ENCODE measurements at regions not wholly inside any gene's neighbourhood (a gene's known extent, or its start where the extent isn't known, plus 50 kb on each side); places are given as distances from the start of the nearest gene placed in this dataset.
"Not testable (repeated sequence)": the region's sequence is repeated elsewhere in the genome, so short reads cannot be mapped to it uniquely, and the experiment has no call there.

DNA sequence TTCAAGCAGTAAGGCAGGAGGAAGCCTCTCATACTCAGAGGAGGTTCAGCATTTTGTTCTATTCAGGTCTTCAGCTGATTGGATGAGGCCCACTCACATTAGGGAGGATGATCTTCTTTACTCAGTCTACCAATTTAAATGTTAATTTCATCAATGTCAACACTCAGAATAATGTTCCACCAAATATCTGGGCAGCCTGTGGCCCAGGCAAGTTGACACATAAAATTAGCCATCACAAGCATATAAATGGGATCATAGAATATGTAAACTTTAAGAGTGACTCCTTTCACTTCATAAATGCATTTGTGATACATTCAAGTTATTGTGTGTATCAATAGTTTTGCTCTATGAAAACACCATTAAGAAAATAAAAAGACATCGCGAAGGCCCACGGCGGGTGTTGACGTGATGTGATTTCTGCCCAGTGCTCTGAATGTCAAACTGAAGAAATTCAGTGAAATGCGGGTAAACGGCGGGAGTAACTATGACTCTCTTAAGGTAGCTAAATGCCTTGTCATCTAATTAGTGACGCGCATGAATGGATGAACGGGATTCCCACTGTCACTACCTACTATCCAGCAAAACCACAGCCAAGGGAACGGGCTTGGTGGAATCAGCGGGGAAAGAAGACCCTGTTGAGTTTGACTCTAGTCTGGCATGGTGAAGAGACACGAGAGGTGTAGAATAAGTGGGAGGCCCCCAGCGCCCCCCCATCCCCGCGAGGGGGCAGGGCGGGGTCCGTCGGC, 536.1 kb upstream of the AUTS2 start:
- no peak for DNase-seq

DNA sequence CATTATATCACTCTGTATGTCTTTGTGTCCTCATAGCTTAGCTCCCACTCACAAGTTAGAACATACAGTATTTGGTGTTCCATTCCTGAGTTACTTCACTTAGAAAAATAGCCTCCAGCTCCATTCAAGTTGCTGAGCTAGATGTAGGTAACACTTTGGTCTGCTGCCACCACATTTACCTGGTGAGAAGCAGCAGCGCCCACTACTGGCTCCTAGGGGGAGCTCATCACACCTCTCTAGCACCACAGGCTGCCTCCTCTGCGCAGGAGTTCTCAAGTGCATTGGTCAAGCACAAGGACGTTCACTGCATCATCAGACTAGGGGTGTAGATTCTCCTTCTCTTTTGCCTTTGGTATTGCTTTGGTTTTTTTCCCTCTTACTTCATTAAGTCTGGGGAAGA, 530.9 kb upstream of the AUTS2 start:
- DNase-seq = peak in 1 of 2 experiments; percentile 1

DNA sequence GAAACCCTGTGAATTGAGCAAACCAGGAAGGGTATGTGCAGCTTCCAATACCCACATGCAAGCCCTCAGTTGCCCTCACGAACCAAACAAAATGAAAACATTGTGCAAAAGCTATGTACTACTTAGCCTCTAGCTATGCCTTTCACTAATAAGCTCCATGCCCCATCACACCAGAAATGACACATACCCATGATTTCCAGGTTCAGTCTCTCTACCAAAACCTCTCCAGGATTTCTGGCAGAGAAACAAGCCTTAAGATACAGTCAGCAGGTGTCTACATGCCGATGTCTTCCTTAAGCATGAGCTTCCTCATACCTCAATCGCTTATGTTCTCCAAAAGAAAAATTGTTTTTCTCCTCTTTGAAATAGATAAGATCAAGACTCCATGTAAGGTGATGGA, 527.8 kb upstream of the AUTS2 start:
- DNase-seq = no peak

DNA sequence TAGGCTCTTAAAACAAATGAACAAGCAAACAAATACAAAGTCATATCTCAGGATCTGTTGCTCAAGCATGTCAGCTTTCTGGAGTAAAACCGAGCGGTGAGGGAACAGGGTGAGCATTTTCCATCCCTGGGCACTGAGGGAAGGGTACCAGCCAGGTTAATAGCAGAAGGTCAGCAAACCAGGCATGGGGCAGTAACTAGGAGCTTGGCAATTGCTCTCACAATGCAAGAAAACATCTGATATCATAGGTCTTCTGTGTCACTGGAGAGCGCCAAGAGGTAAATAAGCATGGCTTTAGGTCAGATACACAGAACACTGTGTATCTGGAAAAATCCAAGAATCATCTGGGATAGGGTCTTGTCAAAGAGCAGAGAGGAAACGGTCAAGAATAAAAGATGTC, 521.7 kb upstream of the AUTS2 start:
- no peak for DNase-seq

DNA sequence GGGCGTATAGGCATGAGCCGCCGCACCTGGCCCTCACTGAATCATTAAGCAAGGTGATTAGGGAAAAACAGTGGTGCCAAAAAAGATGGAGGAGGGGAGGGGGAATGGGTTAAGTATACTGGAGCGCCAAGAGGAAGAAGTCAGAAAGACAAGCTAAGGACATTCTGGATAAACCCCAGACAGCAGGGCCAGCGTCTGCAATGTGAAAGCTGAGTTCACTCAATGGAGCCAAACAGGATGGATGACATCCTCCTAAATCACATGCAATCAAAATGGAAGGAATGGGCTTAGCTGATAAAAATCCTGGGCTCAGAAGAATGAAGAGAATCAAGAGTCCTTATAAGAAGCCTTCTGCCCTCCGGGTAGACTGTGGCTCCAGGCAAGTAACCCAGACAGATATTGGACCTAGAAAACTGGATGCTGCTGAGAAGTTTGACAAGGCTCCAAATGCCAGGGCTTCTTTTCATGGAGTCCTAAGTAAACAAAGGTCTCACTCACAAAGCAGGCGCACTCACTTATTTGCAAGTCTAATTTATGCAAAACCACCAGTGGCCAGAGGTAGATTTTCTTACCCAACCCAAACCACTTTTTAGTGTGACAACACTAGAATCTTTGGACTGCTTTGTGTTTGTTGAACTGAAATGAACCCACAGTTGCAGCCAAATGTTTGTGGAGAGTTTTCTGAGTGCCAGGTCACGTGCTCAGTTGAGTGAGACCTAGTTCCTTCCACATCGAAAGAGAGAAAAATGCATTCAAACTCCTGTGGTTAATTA, 519.1 kb upstream of the AUTS2 start:
- DNase-seq = no peak

DNA sequence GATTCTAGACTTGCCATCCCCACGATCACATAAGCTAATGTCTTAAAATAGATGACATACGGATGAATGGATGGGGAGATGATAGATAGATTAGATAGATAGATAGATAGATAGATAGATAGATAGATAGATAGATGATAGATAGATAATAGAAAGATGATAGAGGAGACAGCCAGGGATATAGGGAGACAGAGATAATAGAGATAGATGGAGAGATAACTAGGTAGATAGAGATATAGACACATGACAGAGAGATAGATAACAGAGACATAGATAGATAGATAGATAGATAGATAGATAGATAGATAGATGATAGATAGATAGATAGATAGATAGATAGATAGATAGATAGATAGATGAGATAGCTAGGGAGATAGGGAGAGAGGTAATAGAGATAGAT, 511.0 kb upstream of the AUTS2 start:
- DNase-seq = not testable (repeated sequence)

DNA sequence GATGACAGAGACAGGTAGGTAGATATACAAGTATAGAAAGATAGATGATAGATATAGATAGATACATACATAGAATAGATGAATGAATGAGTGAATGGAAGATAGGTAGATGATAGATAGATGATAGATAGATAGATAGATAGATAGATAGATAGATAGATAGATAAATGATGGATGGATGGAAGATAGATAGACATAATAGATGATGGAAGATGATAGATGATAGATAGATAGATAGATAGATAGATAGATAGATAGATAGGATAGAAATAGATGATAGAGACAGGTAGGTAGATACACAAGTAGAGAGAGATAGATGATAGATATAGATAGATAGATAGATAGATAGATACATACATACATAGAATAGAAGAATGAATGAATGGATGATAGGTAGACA, 510.1 kb upstream of the AUTS2 start:
- DNase-seq = no peak

DNA sequence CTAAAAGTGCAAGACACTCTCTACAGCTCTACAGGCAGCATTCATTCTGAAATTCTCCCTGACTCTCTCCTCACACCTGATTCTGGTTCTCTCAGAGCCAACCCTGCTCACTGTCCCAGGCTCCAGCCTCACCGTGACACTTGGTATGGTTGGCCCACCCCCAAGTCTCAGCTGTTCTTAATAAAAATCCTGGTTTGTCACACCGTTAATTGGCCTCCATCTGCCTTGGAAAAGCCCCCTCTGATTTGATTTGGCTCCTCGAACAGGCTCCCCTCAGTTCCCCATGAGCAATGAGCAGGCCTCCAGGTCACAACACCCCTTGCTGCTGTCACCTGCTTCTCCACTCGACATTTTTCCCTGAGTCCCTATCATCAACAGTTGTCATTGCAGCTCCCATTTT, 507.3 kb upstream of the AUTS2 start:
- no peak for DNase-seq

DNA sequence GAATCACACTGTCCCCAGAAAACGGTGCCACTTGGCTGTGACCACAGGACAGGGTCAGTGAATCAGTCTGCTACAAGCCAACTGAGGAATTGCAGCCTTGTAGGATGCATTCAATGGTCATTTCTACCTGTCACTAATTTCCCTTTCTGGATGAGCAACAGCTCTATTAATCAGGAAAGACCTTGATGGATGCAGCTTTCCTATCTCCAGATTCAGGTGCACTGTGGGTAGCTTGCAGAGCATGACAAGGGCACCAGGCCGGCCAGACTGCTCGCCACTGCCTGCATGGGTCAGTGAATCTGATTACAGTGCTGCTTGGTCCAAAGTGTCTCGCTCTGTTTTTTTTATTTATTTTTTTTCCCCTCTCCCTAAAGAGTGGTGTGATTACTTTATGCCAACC, 506.8 kb upstream of the AUTS2 start:
- DNase-seq = no peak

DNA sequence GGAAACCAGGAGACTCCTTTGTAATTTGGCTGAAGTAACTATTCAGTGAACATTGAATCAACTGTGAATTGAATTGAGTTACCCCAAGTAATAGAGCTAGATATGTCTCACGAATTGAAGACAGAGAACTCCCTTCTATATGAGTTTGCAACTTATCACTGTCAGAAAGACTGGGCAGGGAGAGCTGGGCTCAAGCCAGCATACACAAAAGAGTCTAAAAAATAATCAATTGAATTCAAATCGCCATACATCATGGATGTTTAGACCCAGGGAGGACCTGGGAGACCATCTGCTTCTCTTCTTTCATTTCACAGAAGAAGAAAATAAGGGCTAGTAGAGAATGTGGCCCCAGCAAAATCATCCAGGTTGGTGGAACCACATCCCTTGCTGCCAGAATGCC, 503.1 kb upstream of the AUTS2 start:
- DNase-seq = no peak

DNA sequence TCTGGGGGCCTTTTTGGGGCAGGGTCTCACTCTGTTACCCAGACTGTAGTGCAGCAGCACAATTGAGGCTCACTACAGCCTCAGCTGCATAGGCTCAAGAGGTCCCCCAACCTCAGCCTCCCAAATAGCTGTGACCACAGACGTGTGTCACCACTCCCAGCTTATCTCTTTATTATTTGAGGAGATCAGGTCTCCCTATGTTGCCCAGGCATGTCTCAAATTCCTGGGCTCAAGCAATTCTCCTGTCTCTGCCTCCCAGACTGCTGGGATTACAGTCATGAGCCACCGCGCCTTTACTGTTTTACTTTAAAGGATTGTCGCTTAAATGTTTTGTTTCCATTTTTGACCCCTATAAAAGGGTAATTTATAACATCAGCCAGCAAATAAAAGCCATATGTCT, 502.6 kb upstream of the AUTS2 start:
- no peak for DNase-seq

DNA sequence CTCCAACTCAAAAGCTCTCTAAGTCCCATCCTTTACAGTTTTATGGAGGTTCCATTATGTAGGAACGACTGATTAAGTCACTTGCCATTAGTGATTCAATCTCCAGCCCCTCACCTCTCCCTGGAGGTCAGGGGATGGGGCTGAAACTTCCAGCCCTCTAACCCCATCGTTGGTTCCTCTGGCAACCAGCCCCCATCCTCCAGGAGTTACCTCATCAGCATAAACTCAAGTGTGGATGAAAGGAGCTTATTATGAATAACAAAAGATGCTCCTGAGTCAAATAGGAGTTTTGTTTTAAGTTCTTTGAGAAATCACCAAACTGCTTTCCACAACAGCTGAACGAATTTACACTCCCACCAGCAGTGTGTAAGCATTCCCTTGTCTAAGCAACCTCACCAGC, 494.3 kb upstream of the AUTS2 start:
- no peak for DNase-seq

DNA sequence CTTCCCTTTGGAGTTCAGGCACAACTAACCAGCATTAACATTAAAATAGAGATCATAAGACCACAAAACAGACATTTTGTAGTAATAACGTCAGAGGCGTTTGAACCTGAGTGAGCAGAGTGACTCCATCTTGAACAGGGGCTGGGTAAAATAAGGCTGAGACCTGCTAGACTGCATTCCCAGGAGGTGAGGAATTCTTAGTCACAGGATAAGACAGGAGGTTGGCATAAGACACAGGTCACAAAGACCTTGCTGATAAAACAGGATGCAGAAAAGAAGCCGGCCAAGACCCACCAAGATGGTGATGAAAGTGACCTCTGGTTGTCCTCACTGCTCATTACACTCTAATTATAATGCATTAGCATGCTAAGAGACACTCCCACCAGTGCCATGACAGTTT, 493.2 kb upstream of the AUTS2 start:
- no peak for DNase-seq

DNA sequence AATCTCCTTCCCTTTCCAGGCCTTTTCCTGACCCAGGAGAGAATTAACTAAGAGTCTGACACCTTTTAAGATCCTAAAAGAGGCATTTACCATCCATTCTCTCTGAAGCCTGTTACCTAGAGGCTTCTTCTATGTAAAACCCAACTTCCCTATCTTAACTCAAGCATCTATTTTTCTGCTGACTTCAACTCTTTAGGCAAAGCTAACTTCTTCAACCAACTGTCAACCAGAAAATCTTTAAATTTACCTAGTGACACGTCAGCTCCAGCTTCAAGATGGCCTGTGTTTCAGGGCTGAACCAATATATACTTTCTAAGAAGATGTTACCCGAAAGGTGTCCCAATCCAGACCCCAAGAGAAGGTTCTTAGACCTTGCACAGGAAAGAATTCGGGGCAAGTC, 492.3 kb upstream of the AUTS2 start:
- DNase-seq = no peak

DNA sequence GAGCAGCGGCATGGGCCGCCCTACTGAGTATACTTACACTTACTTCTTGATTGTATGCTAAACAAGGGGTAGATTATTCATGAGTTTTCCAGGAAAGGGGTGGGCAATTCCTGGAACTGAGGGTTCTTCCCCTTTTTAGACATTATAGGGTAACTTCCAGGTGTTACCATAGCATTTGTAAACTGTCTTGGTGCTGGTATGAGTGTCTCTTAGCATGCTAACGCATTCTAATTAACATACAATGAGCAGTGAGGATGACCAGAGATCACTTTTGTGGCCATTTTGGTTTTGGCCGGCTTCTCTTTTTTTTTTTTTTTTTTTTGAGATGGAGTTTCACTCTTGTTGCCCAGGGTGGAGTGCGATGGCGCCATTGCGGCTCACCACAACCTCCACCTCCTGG, 491.8 kb upstream of the AUTS2 start:
- DNase-seq = not testable (repeated sequence)

DNA sequence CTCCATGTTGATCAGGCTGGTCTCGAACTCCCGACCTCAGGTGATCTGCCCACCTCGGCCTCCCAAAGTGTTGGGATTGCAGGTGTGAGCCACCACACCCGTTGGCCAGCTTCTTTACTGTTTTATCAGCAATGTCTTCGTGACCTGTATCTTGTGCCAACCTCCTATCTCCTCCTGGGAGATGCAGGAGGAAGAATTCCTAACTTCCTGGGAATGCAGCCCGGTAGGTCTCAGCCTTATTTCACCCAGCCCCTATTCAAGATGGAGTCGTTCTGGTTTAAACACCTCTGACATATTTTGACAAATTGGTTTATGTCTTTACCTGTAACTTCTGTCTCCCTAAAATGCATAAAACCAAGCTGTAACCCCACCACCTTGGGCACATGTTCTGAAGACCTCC, 491.3 kb upstream of the AUTS2 start:
- not testable (repeated sequence) for DNase-seq

DNA sequence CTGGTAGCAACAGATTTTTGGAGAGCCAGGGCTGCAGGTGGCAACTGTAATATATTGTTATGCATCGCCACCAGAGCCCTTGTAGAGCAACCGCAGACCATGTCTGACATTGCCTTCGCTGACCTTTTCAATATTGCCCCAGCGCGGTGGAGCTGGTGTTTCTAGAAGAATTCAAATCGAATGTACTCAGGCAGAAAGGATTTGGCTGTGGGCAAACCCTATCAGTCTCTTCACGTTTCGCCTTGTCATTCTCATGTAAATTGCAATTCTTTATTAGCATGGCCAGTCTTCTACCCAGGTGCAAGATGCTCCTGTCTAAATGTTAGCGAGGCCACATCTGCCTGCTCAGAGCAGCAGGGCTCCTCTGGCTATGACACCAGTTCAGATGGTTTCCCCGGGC, 490.2 kb upstream of the AUTS2 start:
- DNase-seq = no peak

DNA sequence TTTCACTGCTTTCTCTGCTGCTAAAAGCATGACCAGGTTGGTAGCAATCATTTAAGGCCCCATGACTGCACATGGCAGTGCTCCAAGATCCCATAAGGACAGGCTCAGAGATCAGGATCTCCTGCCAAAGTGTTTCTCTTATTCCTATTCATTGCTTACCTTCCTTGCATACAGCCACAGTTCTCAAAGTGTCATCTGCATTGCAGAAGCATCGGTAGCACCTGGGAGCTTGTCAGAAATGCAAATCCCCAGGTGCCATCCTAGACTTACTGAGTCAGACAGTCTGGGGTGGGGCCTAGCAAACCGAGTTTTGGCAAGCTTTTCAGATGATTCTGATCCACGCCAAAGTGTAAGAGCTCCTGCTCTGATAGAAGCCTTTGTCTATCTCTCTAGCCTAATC, 489.0 kb upstream of the AUTS2 start:
- no peak for DNase-seq

DNA sequence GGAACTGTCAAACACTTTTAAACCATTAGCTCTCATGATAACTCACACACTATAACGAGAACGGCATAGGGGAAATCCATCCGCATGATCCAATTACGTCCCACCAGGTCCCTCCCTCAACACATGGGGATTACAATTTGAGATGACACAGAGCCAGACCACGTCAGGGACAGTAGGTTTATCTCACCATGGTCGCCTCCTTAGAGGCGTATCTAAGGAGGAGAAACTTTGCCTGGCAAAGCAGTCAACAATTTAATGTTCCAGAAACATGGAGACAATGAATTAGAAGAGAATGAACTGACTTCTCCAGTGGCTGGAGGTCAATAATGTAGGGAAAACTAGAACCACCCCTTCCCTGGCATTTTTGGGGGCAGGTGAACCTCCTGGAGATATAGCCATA, 488.4 kb upstream of the AUTS2 start:
- DNase-seq = no peak

DNA sequence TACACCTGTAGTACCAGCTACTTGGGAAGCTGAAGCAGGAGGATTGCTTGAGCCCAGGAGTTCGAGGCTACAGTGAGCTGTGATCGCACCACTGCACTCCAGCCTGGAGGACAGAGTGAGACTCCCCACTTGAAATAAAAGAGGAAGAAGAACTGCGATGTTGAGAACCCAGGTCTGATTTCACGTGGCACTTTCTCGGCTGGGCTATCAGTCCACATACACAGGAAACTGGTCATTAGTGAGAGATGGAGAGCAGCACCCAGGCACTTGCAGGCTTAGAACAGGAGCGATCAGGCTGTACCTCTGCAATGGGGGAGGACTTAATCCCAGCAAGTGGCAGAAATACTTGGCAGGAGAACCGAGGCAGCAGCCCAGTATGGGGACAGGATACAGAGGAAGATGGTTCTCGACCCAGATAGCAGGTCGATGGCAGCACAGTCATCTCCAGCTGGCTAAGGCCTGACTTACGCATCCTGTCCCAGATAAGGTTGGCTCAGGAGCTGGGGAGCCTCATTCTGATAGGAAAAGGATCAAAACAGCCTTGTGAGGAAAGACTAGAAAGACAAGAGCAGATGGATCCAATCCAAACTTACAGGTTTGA, 487.7 kb upstream of the AUTS2 start:
- DNase-seq = no peak

DNA sequence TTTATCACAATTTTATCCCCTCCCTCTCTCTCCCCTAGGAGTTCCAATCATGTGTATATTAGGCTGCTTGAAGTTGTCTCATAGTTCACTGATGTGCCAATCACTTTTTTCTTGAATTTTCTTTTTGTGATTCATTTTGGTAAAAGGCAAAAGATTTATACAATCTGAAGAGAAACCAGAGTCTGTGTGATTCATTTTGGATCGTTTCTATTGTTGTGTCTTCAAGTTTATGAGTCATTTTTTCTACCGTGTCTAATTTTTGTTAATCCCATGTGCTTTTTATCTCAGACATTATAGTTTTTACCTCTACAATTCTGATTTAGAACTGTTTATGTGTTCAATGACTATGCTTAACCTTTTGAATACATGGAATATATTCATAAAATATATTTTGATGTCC, 483.9 kb upstream of the AUTS2 start:
- DNase-seq = no peak

DNA sequence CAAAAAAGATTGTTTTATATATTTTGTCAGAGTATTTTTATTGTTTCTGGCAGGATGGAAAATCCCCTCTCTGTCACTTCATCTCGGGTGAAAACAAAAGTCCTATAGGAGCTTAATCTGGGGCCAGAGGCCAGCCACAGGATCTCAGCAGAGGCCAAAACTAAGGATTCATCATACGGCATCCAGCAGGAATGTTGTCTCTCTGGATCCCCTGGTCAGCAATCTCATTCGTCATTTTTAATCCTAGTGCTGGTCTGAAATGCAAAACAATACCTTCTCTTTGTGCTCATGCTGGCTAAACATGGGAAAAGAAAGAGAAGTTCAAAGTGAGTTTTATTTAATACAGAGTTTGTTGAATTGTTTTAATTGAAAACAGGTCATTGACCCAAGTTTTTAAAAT, 482.5 kb upstream of the AUTS2 start:
- DNase-seq = no peak

DNA sequence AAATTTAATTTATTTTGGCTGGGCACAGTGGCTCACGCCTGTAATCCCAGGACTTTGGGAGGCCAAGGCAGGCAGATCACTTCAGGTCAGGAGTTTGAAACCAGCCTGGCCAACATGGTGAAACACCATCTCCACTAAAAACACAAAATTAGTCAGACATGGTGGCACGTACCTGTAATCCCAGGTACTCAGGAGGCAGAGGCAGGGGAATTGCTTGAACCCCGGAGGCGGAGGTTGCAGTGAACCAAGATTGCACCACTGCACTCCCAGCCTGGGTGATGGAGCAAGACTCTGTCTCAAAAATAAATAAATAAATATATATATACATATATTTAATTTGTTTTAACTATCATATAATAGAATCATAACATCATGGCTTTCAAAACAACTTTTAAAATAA, 482.1 kb upstream of the AUTS2 start:
- not testable (repeated sequence) for DNase-seq

DNA sequence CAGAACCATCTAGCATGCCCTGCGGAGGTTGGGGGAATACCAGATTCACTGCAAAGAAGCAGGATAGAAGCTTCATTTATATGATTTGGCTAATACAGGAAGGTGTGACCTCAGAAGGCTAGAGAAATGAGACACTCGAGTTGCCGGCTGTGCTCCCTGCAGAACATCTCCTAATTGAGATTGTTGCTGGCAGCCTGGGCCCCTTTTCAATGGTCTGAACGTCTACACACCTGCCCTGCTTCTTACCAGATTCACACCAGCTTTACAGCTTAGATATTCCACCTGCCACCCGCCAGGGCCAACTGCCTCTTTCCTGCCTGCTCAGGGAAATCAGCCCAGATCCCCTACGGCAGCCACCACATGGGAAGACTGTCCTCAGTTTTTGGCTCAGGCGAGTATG, 475.3 kb upstream of the AUTS2 start:
- no peak for DNase-seq

Measured in AML-193 (cell line).